Hepatocyte (in vitro differentiated cells): ENCODE measurements at regions not wholly inside any gene's neighbourhood (a gene's known extent, or its start where the extent isn't known, plus 50 kb on each side); places are given as distances from the start of the nearest gene placed in this dataset.

Experiments used
- DNase-seq: peaks from one replicate; pipeline ENCODE4 v3.0.0-alpha.2; 2016; ENCODE audit warnings: low spot score
- H2AFZ ChIP-seq: fragments of 200-600 bp; sonication (generic); 2 replicates; pipeline ENCODE4 v1.6.0; 2016; ENCODE audit warnings: antibody characterized with exemption, mild to moderate bottlenecking
- H3K27ac ChIP-seq: fragments of 200-600 bp; sonication (generic); 2 replicates; pipeline ENCODE4 v1.5.1; 2016; ENCODE audit warnings: mild to moderate bottlenecking
- H3K27me3 ChIP-seq: fragments of 200-600 bp; sonication (generic); 2 replicates; pipeline ENCODE4 v1.6.1; 2016
- H3K36me3 ChIP-seq: fragments of 200-600 bp; sonication (generic); replicated peaks from 2 replicates; pipeline ENCODE4 v1.5.1; 2016; ENCODE audit warnings: low read depth; ENCODE audit not compliant: insufficient read depth
- H3K4me1 ChIP-seq: fragments of 200-600 bp; sonication (generic); 2 replicates; pipeline ENCODE4 v1.5.1; 2016; ENCODE audit warnings: mild to moderate bottlenecking, moderate library complexity; ENCODE audit not compliant: insufficient read depth
- H3K4me2 ChIP-seq: fragments of 200-600 bp; sonication (generic); 2 replicates; pipeline ENCODE4 v1.6.0; 2016
- H3K4me3 ChIP-seq: fragments of 200-600 bp; sonication (generic); 2 replicates; pipeline ENCODE4 v1.5.1; 2016; ENCODE audit warnings: mild to moderate bottlenecking
- H3K79me2 ChIP-seq: fragments of 200-600 bp; sonication (generic); 2 replicates; pipeline ENCODE4 v1.6.0; 2017; ENCODE audit warnings: mild to moderate bottlenecking
- H3K9me2 ChIP-seq: fragments of 200-600 bp; sonication (generic); replicated peaks from 2 replicates; pipeline ENCODE4 v1.6.0; 2017; ENCODE audit warnings: mild to moderate bottlenecking; ENCODE audit not compliant: insufficient read depth
- H3K9me3 ChIP-seq: fragments of 200-600 bp; sonication (generic); 2 replicates; pipeline ENCODE4 v1.5.1; 2016; ENCODE audit warnings: low read depth, mild to moderate bottlenecking
- H4K20me1 ChIP-seq: fragments of 200-600 bp; sonication (generic); 2 replicates; pipeline ENCODE4 v1.6.0; 2016; ENCODE audit warnings: mild to moderate bottlenecking; ENCODE audit not compliant: insufficient read depth, poor library complexity, severe bottlenecking
- EZH2 ChIP-seq: fragments of 200-600 bp; sonication (generic); IDR thresholded peaks from 2 replicates; pipeline ENCODE4 v1.6.1; 2016; ENCODE audit warnings: antibody characterized with exemption, mild to moderate bottlenecking, borderline replicate concordance
- EZH2phosphoT487 ChIP-seq: fragments of 200-600 bp; sonication (generic); IDR thresholded peaks from one replicate; pipeline ENCODE4 v1.6.1; 2018; ENCODE audit warnings: antibody characterized with exemption, mild to moderate bottlenecking, low read depth, moderate library complexity; ENCODE audit not compliant: unreplicated experiment, severe bottlenecking
- WGBS: methylation state at CpG from one replicate; pipeline ENCODE4 v1.1.6; 2016; ENCODE audit warnings: low lambda C conversion rate; ENCODE audit errors: missing lambda C conversion rate; 5-methylcytosine and 5-hydroxymethylcytosine counted together
- TF ChIP-seq, protein P1 (sequence below): fragments of 200-600 bp; sonication (generic); IDR thresholded peaks from 2 replicates; pipeline ENCODE4 v1.5.1; 2016; ENCODE audit warnings: antibody characterized with exemption, mild to moderate bottlenecking; ENCODE audit not compliant: poor library complexity

DNA sequence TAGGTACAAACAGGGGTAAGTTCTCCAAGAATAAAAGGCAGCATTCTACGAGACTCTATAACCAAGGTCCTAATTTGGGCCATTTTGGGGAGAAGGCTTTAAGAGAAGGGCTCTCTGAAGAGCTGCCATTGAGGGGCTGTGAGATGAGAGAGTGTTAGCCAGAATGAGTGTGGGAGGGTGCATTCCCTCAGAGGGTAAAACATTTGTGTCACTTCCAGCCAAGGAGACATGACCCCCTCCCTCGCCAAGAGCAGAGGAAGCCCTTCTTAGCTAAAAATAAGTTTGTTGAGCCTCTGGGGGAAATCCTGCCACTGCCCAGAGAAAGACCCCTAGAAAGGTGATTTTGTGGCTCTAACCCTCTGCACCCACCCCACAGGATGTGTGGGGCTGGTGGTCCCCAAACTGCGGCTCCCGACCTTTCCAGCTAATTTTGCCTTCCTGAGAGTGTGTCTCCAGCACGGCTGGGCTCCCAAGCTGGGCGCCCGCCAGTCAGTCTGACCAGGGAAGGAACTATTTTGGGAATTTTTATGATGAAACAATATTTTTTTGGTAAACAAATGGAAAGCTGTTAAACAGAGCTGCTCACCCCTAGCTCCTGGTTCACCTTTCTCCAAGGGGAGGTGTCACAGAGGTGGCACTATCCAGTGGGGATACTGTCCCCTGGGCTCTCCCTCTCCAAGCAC is 65.9 kb upstream of the JDP2 start:
- WGBS, result 77% methylated on average over 7 of the region's 7 CpGs
- Histone ChIP-seq H3K9me2 (no peaks in the 10 kb centered on the region), H3K4me3 (no peak overlapping the region), H3K27me3 (no peaks in the 10 kb centered on the region), H2AFZ (no peak overlapping the region), H3K9me3 (no peaks in the 10 kb centered on the region), H3K4me1 (no peaks in the 10 kb centered on the region), H3K36me3 (no peaks in the 10 kb centered on the region), H4K20me1 (no peaks in the 10 kb centered on the region), H3K4me2 (no peak overlapping the region), H3K27ac (no peak overlapping the region), H3K79me2 (no peaks in the 10 kb centered on the region)
- TF ChIP-seq, protein P1, sequence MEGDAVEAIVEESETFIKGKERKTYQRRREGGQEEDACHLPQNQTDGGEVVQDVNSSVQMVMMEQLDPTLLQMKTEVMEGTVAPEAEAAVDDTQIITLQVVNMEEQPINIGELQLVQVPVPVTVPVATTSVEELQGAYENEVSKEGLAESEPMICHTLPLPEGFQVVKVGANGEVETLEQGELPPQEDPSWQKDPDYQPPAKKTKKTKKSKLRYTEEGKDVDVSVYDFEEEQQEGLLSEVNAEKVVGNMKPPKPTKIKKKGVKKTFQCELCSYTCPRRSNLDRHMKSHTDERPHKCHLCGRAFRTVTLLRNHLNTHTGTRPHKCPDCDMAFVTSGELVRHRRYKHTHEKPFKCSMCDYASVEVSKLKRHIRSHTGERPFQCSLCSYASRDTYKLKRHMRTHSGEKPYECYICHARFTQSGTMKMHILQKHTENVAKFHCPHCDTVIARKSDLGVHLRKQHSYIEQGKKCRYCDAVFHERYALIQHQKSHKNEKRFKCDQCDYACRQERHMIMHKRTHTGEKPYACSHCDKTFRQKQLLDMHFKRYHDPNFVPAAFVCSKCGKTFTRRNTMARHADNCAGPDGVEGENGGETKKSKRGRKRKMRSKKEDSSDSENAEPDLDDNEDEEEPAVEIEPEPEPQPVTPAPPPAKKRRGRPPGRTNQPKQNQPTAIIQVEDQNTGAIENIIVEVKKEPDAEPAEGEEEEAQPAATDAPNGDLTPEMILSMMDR, result no peak
- no peak for TF ChIP-seq EZH2phosphoT487
- no peak for DNase-seq

DNA sequence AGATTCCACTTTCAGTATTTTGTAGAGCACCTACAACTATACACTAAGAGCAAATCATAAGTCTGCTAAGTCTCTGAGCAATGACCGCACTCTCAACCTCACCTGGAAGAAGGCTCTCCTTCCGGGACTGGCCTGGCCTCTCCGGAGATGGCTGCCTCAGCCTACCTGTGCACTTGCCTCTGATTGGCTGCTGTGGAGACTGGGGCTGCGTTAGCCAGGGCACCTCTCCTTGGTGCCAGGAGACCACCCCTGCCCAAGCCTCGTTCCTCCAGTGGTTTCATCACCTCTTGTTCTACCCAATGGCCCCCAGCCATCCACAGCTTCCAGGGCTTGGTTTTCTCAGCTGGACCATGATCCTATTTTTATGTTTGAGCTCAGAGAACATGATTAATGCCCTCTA is 64.7 kb upstream of the JDP2 start:
- no peaks in the 10 kb centered on the region for H3K79me2 ChIP-seq
- H3K4me1 ChIP-seq, result no peaks in the 10 kb centered on the region
- H3K36me3 ChIP-seq, result no peaks in the 10 kb centered on the region
- TF ChIP-seq EZH2 (no peak), EZH2phosphoT487 (no peak)
- TF ChIP-seq, protein P1, result no peak
- no peak overlapping the region for H3K4me2 ChIP-seq
- no peaks in the 10 kb centered on the region for H3K27me3 ChIP-seq
- no peaks in the 10 kb centered on the region for H3K9me2 ChIP-seq
- no peak overlapping the region for H2AFZ ChIP-seq
- DNase-seq, result no peak
- H4K20me1 ChIP-seq, result no peaks in the 10 kb centered on the region
- H3K4me3 ChIP-seq, result no peak overlapping the region
- H3K9me3 ChIP-seq, result no peaks in the 10 kb centered on the region
- H3K27ac ChIP-seq, result no peak overlapping the region
- 94% methylated on average over 5 of the region's 5 CpGs for WGBS

DNA sequence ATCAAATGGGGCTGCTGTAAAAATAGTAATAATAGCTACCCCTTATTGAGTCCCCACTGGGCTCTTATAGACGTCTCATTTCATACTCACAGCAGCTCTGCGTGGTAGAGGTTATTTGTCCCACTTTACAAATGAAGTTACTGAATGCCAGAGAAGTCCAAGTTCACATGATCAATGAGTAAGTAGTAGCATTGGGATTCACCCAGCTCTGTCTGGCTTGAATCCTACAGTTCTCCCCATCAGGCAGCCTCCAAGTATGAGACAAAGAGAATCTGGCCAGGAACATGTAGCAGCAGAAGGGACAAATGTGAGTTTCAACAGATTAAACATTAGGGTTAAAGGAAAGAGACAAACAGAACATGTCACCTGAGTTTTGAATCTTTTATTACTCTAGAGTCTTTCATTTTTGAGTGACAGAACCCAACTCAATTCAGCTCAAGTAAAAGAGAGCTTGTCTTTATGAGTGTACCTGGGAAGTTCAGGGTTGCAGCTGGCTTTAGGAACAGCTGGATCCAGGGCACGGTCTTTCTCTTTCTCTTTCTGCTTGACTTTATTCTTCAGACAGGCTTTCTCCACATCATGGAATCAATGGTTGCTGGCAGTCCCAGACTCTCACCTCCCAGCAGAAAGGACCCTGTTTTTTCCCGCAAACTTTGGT is 64.1 kb upstream of the JDP2 start:
- TF ChIP-seq EZH2 (no peak), EZH2phosphoT487 (no peak)
- TF ChIP-seq, protein P1, result no peak
- Histone ChIP-seq H4K20me1 (no peaks in the 10 kb centered on the region), H3K27ac (no peak overlapping the region), H2AFZ (no peak overlapping the region), H3K4me3 (no peak overlapping the region), H3K4me1 (no peaks in the 10 kb centered on the region), H3K27me3 (no peaks in the 10 kb centered on the region), H3K4me2 (no peak overlapping the region), H3K79me2 (no peaks in the 10 kb centered on the region), H3K36me3 (no peaks in the 10 kb centered on the region), H3K9me2 (no peaks in the 10 kb centered on the region), H3K9me3 (no peaks in the 10 kb centered on the region)
- 93% methylated on average over 4 of the region's 4 CpGs for WGBS
- DNase-seq, result no peak
